Bone marrow (tissue), 2 donors: ENCODE measurements at regions not wholly inside any gene's neighbourhood (a gene's known extent, or its start where the extent isn't known, plus 50 kb on each side); places are given as distances from the start of the nearest gene placed in this dataset.

Experiments
- DNase-seq, 2 donors: peaks; one replicate each; lab custom pipeline; 2025; lab: John Stamatoyannopoulos, UW

DNA sequence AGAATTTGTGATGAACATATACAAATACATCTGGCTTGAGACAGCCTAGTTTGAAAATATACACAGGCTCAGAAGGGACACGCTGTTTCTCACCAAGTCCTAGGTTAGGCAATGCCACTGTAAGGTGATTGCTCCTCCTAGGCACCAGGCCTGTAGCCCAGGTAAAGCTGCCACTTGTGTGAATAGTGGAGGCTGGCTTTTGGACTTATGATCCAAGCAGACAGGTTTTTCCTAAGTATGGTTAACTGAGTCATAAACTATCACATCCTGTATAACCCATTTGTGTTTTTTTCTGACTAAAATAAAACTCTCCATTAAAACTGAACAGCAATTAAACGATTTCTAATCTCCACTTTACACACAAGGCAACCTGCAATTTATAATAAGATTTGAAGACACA lies 81.0 kb downstream of the SEMA4F start:
- DNase-seq: no peak

GRCh38 chr2:74735564-74735963 lies 81.5 kb downstream of the SEMA4F start:
- DNase-seq: no peak

- no peak for DNase-seq
These were observed 82.5 kb downstream of the SEMA4F start for GRCh38 chr2:74736589-74736988.

DNA sequence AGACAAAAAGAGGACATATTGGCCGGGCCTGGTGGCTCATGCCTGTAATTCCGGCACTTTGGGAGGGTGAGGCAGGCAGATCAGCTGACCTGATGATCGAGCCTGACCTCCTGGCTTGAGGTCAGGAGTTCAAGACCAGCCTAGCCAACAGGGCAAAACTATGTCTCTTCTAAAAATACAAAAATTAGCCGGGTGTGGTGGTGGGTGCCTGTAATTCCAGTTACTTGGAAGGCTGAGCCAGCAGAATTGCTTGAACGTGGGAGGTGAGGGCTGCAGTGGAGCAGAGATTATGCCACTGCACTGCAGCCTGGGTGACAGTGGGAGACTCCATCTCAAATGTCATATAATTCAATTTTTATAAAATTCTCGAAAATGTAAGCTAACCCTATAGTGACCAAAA lies 84.5 kb downstream of the SEMA4F start:
- DNase-seq: no peak

DNA sequence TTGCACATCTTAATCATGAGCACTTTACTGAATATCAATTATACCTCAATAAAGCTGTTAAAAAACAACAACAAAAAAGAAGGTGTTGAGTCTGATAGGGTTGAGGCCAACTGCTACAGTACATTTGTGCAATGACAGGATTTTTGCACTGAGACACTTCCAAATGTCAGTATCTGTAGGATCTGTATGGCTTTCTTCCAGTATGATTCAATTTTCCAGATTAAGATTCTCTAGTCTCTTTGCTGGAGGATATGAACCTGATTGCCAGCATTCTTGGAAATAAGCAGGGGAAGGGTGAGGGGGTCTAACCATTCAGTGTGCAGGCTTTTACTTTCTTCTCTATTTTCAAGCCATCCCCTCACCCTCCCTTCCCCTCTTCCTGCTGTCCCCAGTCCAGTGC lies 85.1 kb downstream of the SEMA4F start:
- no peak for DNase-seq

DNA sequence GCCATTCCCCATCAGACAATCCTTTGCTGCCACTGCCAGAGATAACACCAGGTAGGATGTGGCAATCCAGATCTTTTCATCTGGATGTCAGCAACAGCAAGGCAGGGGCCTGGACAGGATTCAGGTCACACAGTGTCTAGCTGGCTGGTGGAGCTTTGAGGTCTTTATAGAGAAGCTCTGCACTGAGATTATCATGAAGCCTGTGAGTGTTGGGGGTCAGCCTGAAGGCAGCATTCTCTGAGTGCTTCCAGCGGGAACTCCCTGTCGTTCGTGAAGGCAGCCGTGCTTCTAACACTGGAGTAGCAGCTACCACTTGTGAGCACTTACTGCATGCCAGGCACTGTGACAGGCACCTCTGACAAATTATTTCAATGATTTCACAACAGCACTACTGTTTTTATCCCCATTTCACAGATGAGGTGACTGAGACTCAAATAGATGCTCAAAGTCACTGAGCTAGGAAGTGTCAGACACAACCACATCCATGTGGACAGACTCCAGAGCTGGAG lies 85.7 kb downstream of the SEMA4F start:
- DNase-seq: no peak

GRCh38 chr2:74740395-74740740 lies 86.3 kb downstream of the SEMA4F start:
- no peak for DNase-seq

- peak in 1 of 2 donors; percentile 36 for DNase-seq
These were observed 86.8 kb downstream of the SEMA4F start for GRCh38 chr2:74740741-74741431.

DNA sequence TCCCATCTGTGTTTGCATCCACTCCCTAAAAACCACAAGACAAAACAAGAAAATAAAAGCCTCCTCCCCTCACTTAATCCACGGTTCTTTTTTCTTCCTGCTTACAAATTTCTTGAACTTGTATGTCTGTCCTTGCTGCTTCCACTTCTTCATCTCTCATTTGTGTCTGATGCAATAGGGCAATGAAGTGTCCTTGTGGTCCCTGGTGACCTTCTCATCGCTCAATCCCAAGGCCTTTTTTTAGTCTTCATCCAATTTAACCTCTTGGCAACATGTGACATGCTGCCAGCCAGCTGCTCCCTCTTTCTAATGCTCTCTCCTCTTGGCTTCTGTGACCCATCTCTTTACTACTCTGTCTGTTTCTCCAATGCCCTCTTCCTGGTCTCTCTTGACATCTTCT lies 87.6 kb downstream of the SEMA4F start:
- no peak for DNase-seq

DNA sequence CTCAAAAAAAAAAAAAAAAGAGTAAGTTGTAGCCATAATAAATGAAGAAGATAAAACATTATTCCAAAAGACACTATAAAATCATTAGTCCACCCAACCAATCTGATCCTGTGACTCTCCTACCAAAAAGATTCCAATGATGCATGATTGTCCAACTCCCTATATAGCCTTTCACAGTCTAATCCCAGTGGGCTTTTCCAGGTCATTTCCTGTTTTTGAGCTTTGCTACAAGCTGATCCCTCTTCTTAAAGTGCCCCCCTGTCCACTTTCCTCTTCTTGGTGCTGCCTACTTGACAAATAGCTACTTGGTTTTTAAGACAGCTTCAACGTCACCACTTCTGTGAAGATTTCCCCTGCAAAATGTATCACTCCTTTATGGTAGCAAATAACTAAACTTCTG lies 88.4 kb downstream of the SEMA4F start:
- no peak for DNase-seq

DNA sequence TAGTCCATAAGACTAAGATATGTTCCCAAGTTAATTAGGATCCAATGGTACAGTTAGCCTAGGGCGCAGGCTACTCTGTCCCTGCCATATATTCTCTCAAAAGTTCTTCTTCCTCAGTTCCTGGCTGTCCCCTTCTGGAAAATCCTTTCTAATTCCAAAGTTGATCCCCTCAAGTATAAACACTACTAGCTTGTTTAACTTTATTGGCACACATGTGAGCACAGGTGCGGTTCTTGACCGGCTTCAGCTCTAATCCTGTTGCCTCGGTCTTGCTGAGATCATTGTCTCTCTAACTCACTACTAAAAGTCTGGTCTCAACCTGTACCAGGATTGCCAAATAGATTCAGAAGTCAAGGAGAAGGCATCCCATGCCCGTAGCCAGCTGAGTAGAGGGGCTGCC lies 89.0 kb downstream of the SEMA4F start:
- DNase-seq: no peak

GRCh38 chr2:74743778-74744177 lies 89.7 kb downstream of the SEMA4F start:
- no peak for DNase-seq

DNA sequence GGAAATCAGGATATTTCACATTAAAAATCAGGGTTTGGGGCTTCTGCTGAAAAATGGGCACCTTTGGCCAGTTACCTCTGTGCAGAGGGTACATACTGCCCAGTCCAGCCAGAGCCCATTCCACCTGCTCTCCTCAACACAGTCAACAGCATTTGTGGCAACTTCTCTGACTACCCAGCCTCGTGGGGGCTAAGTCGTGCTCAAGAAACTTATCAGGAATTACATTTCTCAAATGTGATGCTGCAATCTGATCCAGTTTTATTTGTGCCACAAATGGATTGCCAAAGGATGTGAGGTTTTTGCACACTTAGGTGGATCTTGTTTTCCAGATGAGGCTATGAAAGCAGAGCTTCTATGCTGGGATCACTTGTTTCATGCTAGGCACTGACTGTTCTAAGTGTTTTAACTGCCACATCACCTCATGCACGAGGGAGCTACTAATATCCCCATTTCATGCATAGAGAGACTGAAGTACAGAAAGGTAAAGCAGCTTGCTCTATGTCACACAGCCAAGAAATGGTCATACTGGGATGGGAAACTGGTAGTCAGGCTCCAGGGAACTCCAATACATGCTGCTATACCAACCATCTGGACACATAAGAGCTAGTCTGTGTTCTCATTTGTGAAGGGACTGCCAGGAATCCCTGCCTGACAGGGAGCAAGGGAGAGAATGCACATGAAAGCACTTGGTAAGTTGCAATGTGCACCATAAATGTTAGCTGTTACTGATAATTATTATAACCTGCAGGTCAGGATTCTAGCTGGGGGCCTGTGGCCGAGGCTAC lies 89.0 kb upstream of the HK2 start:
- DNase-seq: no peak

DNA sequence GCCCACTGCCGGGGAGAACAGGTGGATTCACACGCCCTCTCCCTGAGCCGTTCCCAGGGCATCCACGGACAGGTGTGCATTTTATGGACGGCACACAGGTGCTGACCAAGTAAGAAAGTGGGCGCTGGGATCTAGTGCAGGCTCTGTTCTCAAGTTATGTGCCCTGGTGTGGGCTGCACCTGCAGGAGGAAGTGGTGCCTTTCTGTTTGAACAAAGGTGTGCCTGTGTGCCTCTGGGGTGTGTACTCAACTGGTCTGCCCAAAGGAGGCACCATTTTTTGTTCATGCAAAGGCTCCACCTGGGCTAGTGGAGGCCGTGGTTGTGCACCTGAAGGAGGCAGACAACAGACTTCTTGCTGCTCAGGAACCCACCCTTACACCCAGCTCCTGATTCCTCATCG lies 88.2 kb upstream of the HK2 start:
- no peak for DNase-seq

DNA sequence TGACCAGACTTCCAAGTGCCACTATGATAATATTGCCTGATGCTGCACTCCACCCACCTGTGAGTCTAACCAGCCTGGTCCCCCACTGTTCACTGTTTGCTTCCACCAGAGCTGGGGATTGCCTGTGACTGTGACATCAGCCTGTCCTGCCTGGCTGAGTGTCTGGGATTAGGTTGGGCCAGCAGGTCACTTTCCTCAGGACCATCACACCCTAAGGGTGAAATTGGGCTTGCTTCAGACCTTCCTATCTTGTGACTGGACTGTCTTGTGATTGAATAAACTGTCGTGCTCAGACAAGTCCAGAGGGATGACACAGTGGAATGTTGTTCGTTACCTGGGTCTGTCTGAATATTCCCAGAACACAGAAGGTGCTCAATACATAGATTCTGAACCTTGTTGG lies 87.4 kb upstream of the HK2 start:
- DNase-seq: no peak

- DNase-seq: no peak
These were observed 86.4 kb upstream of the HK2 start for GRCh38 chr2:74747411-74748080.

- DNase-seq: no peak
These were observed 85.3 kb upstream of the HK2 start for GRCh38 chr2:74748665-74749064.

- no peak for DNase-seq
These were observed 84.5 kb upstream of the HK2 start for GRCh38 chr2:74749432-74749831.

DNA sequence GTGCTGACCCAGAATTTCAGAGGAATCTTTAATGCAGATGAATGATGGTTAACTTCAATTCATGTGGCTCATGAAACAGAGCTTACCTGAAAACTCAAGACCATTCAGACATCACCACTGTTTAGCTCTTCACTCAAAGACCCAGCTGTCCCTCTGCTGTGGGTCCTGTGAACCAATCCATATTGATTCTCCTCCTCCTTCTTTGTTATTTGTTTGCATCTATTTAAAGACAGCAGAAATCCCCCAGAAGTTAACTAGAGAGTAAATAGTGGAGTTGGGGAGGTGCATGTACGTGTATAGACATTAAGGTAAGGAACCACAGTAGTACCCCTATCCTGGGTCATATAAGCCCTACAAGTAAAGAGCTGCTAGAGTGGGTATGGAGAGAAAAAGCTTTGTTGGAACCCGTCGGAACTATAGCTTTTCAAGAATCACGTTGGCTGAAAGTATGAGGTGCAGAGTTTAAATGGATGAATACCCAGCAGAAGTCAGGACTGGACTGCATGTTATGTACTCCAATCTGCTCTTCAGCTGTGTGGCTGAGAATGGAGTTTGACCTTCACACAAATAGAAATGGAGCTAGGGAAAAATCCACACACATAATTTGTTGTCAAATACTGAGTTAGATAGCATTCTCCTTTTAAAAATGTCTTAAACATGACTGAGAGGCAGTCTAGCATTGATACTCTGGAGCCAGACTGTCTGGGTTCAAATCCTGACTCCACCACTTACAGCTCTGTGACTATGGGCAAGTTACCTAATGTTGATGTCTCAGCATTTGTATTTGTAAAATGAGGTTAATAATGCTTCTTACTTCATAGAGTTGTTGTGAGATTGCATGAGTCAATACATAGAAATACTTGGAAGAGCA lies 81.7 kb upstream of the HK2 start:
- DNase-seq: no peak

GRCh38 chr2:74755386-74755785 lies 78.5 kb upstream of the HK2 start:
- no peak for DNase-seq

- peak in 1 of 2 donors; percentile 39 for DNase-seq
These were observed 77.5 kb upstream of the HK2 start for GRCh38 chr2:74756356-74756890.

- DNase-seq: no peak
These were observed 73.9 kb upstream of the HK2 start for GRCh38 chr2:74759986-74760385.
